H1 (cell line): ENCODE measurements at regions not wholly inside any gene's neighbourhood (a gene's known extent, or its start where the extent isn't known, plus 50 kb on each side); places are given as distances from the start of the nearest gene placed in this dataset.

ENCODE experiments used
- CTCF ChIA-PET: fragments of 300-600 bp; sonication (Branson Sonifier 250); formaldehyde crosslinking; loops from one replicate; lab custom pipeline; 2021; ENCODE audit not compliant: partially characterized antibody; lab: Charles Lee
- POLR2A ChIA-PET: fragments of 300-600 bp; sonication (Branson Sonifier 250); formaldehyde crosslinking; loops from one replicate; lab custom pipeline; 2021; ENCODE audit warnings: inconsistent platforms; ENCODE audit not compliant: partially characterized antibody; lab: Charles Lee
- DNase-seq, 2 experiments: peaks; one replicate each; pipeline versions ENCODE4 v3.0.0 to v3.0.0-alpha.2; 2010 to 2022; ENCODE audit warnings: low spot score in 2 of 2, low read depth in 1 of 2, mixed read lengths in 1 of 2
- FAIRE-seq: peaks from 2 replicates; lab custom pipeline; 2011; peaks lifted over from hg19 to GRCh38; lab: Jason Lieb, UNC
- H2AFZ ChIP-seq: 2 replicates; pipeline ENCODE4 v1.8.1; 2012; ENCODE audit warnings: low read length, inconsistent platforms
- H2AK5ac ChIP-seq: 2 replicates; pipeline ENCODE4 v1.6.1; 2013; ENCODE audit warnings: low read depth, low read length
- H2BK120ac ChIP-seq: replicated peaks from 2 replicates; pipeline ENCODE3; 2013; ENCODE audit warnings: low read depth, low read length, inconsistent platforms
- H2BK12ac ChIP-seq: 2 replicates; pipeline ENCODE4 v1.6.1; 2013; ENCODE audit warnings: low read depth, low read length
- H2BK15ac ChIP-seq: 2 replicates; pipeline ENCODE4 v1.6.1; 2013; ENCODE audit warnings: low read length
- H2BK20ac ChIP-seq: 2 replicates; pipeline ENCODE4 v1.6.1; 2013; ENCODE audit warnings: low read length
- H2BK5ac ChIP-seq: 2 replicates; pipeline ENCODE4 v1.6.1; 2013; ENCODE audit warnings: low read depth, low read length
- H3K14ac ChIP-seq: 2 replicates; pipeline ENCODE4 v1.6.1; 2013; ENCODE audit warnings: inconsistent platforms; ENCODE audit not compliant: insufficient read length
- H3K18ac ChIP-seq: 2 replicates; pipeline ENCODE4 v1.6.1; 2013; ENCODE audit warnings: low read length; ENCODE audit errors: extremely low read depth
- H3K23ac ChIP-seq: 2 replicates; pipeline ENCODE4 v1.6.1; 2013; ENCODE audit warnings: inconsistent platforms; ENCODE audit not compliant: insufficient read length
- H3K23me2 ChIP-seq: 2 replicates; pipeline ENCODE4 v1.6.1; 2013; ENCODE audit warnings: low read depth, low read length
- H3K27ac ChIP-seq: 2 replicates; pipeline ENCODE4 v1.6.1; 2011; ENCODE audit warnings: low read depth, low read length, inconsistent platforms
- H3K27me3 ChIP-seq, 4 experiments: replicated peaks in 1 of 4; 1 replicate in 1 of 4; 2 replicates in 3 of 4; pipeline versions ENCODE4 v1.6.1 to v1.8.1; 2011 to 2013; ENCODE audit warnings: low read length in 3 of 4, mild to moderate bottlenecking in 3 of 4, inconsistent platforms in 2 of 4, mixed read lengths in 2 of 4, moderate library complexity in 1 of 4; ENCODE audit not compliant: control insufficient read depth in 3 of 4, insufficient read depth in 3 of 4; ENCODE audit errors: extremely low read depth in 1 of 4
- H3K36me3 ChIP-seq, 4 experiments: 2 replicates each; pipeline versions ENCODE4 v1.6.1 to v1.8.1; 2011 to 2013; ENCODE audit warnings: mild to moderate bottlenecking in 4 of 4, low read length in 3 of 4, moderate library complexity in 2 of 4, control low read depth in 1 of 4, inconsistent platforms in 1 of 4; ENCODE audit not compliant: insufficient read depth in 4 of 4, control insufficient read depth in 2 of 4
- H3K4ac ChIP-seq: replicated peaks from 2 replicates; pipeline ENCODE3; 2013; ENCODE audit warnings: low read length, low read depth, mixed read lengths, inconsistent platforms; ENCODE audit not compliant: insufficient read length
- H3K4me1 ChIP-seq, 4 experiments: replicated peaks in 1 of 4; 1 replicate in 1 of 4; 2 replicates in 3 of 4; pipeline versions ENCODE4 v1.6.1 to v1.8.1; 2011 to 2013; ENCODE audit warnings: low read length in 3 of 4, inconsistent platforms in 2 of 4, mixed read lengths in 1 of 4; ENCODE audit not compliant: insufficient read depth in 4 of 4, control insufficient read depth in 3 of 4
- H3K4me2 ChIP-seq, 2 experiments: 2 replicates each; pipeline versions ENCODE4 v1.6.1 to v1.8.1; 2011 to 2013; ENCODE audit warnings: low read depth in 2 of 2, low read length in 2 of 2, control low read depth in 1 of 2, inconsistent platforms in 1 of 2, mild to moderate bottlenecking in 1 of 2; ENCODE audit not compliant: insufficient read depth in 1 of 2
- H3K4me3 ChIP-seq, 4 experiments: fragments of 200-600, 300-600 bp in 1 of 4; sonication (generic), shearing (Covaris generic), sonication (Bioruptor Twin) in 1 of 4; 2 replicates each; pipeline versions ENCODE4 v1.5.1 to v1.8.1; 2011 to 2016; ENCODE audit warnings: low read length in 4 of 4, low read depth in 3 of 4, control low read depth in 2 of 4, inconsistent platforms in 2 of 4, mild to moderate bottlenecking in 2 of 4, mixed read lengths in 1 of 4, moderate library complexity in 1 of 4; ENCODE audit not compliant: insufficient read depth in 2 of 4; ENCODE audit errors: extremely low read depth in 1 of 4
- H3K56ac ChIP-seq: replicated peaks from 2 replicates; pipeline ENCODE3; 2013; ENCODE audit warnings: low read depth, mild to moderate bottlenecking, mixed read lengths, low read length, inconsistent platforms; ENCODE audit not compliant: insufficient read length
- H3K79me1 ChIP-seq: 2 replicates; pipeline ENCODE4 v1.6.1; 2013; ENCODE audit warnings: low read depth, low read length, control low read depth
- H3K79me2 ChIP-seq, 2 experiments: 2 replicates each; pipeline versions ENCODE4 v1.6.1 to v1.8.1; 2012 to 2013; ENCODE audit warnings: low read length in 2 of 2, mild to moderate bottlenecking in 2 of 2, inconsistent platforms in 1 of 2; ENCODE audit not compliant: insufficient read depth in 2 of 2, control insufficient read depth in 1 of 2
- H3K9ac ChIP-seq, 4 experiments: replicated peaks in 1 of 4; 1 replicate in 1 of 4; 2 replicates in 3 of 4; pipeline versions ENCODE4 v1.6.1 to v1.8.1; 2011 to 2013; ENCODE audit warnings: low read depth in 3 of 4, low read length in 3 of 4, control low read depth in 2 of 4, mild to moderate bottlenecking in 2 of 4, moderate library complexity in 2 of 4, inconsistent platforms in 1 of 4; ENCODE audit errors: extremely low read depth in 1 of 4
- H3K9me3 ChIP-seq, 2 experiments: 2 replicates each; pipeline versions ENCODE4 v1.6.1 to v1.8.1; 2012 to 2013; ENCODE audit warnings: mild to moderate bottlenecking in 2 of 2, moderate library complexity in 2 of 2, control low read depth in 1 of 2, inconsistent platforms in 1 of 2, low read depth in 1 of 2, low read length in 1 of 2, mixed read lengths in 1 of 2; ENCODE audit not compliant: insufficient read depth in 2 of 2
- H4K20me1 ChIP-seq, 2 experiments: replicated peaks in 1 of 2; 2 replicates each; pipeline versions ENCODE3 to v1.8.1; 2011 to 2013; ENCODE audit warnings: inconsistent platforms in 2 of 2, low read length in 2 of 2, mild to moderate bottlenecking in 1 of 2; ENCODE audit not compliant: insufficient read depth in 2 of 2, control insufficient read depth in 1 of 2
- H4K5ac ChIP-seq: 2 replicates; pipeline ENCODE4 v1.6.1; 2013; ENCODE audit warnings: low read length, low read depth, mixed read lengths, inconsistent platforms; ENCODE audit not compliant: insufficient read length
- H4K8ac ChIP-seq: 2 replicates; pipeline ENCODE4 v1.8.0; 2013; ENCODE audit warnings: mild to moderate bottlenecking, moderate library complexity, low read length, inconsistent platforms; ENCODE audit not compliant: insufficient read depth; ENCODE audit errors: extremely low read depth
- H4K91ac ChIP-seq: replicated peaks from 2 replicates; pipeline ENCODE3; 2013; ENCODE audit warnings: low read length, mixed read lengths, inconsistent platforms; ENCODE audit not compliant: insufficient read length
- BACH1 ChIP-seq: IDR thresholded peaks from 2 replicates; pipeline ENCODE4 v1.6.1; 2012; ENCODE audit warnings: low read length, improper control_type of control experiment
- EP300 ChIP-seq, 2 experiments: IDR thresholded peaks; 1 replicate in 1 of 2; 2 replicates in 1 of 2; pipeline ENCODE4 v1.6.1; 2011 to 2012; ENCODE audit warnings: low read depth in 2 of 2, low read length in 2 of 2, mild to moderate bottlenecking in 2 of 2, borderline replicate concordance in 1 of 2, inconsistent platforms in 1 of 2, moderate library complexity in 1 of 2
- GTF2F1 ChIP-seq: IDR thresholded peaks from 2 replicates; pipeline ENCODE4 v1.6.1; 2012; ENCODE audit warnings: low read depth, low read length, improper control_type of control experiment, borderline replicate concordance
- MAX ChIP-seq: IDR thresholded peaks from 2 replicates; pipeline ENCODE4 v1.6.1; 2012; ENCODE audit warnings: inconsistent platforms
- RBBP5 ChIP-seq: IDR thresholded peaks from 2 replicates; pipeline ENCODE4 v1.7.1; 2012; ENCODE audit warnings: low read depth, mild to moderate bottlenecking, inconsistent platforms, low read length, moderate library complexity, borderline replicate concordance
- SRF ChIP-seq: IDR thresholded peaks from 2 replicates; pipeline ENCODE4 v1.6.1; 2011; ENCODE audit warnings: mild to moderate bottlenecking, low read depth, low read length, moderate library complexity
- TBP ChIP-seq: IDR thresholded peaks from 2 replicates; pipeline ENCODE4 v1.6.1; 2011; ENCODE audit warnings: low read depth, low read length, improper control_type of control experiment
- WGBS, 2 experiments: shearing (Covaris generic) in 1 of 2; methylation state at CpG; one replicate each; pipeline versions ENCODE4 v1.1.6 to v1.1.7; 2013 to 2015; ENCODE audit warnings: low lambda C conversion rate in 2 of 2, mixed read lengths in 2 of 2, inconsistent platforms in 1 of 2, low coverage in 1 of 2, missing lambda C conversion rate in 1 of 2; ENCODE audit not compliant: insufficient replicate concordance in 2 of 2, insufficient coverage in 1 of 2, insufficient read length in 1 of 2; ENCODE audit errors: extremely low coverage in 1 of 2, missing lambda C conversion rate in 1 of 2; 5-methylcytosine and 5-hydroxymethylcytosine counted together

DNA sequence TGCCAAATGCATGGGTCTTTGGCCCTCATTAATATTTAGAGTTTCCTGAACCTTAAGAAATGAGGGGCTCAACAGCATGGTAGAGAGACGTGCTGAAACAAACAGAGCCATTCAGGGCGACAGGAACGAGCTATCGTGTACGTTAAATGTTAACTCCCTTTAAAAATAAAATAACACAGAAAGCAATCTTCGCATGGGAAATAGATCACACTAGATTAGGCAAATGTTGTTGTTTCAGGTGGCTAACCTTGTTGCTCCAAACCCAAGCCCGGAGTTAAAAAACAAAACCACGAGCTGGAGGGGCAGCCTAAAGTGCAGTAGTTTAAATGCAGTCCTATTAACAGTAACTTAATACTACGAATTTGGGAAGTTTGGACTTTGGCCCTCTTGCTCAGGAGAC lies 177.4 kb upstream of the TRIB2 start:
- CTCF ChIA-PET, result interaction anchor here (0.6 kb wide), 1 partner anchor 8 kb away, joined by 3 read pairs; no protein-coding TSS in a partner anchor
- no peak overlapping the region for H4K8ac ChIP-seq
- TF ChIP-seq RBBP5 (no peak), GTF2F1 (no peak), MAX (no peak), BACH1 (no peak), TBP (no peak), SRF (no peak), EP300 (IDR thresholded peaks at IDR 0.05; ENCODE audit: borderline replicate concordance in 1 of 2, low read depth in 2 of 2, low read length in 2 of 2) (no peak)

More for the DNA sequence above, 177.4 kb upstream of the TRIB2 start:
- no peak overlapping the region for H3K27ac ChIP-seq
- no peak overlapping the region for H3K4me3 ChIP-seq
- no peak overlapping the region for H3K9ac ChIP-seq
- no peaks in the 10 kb centered on the region; the same call in 1 of the 2 replicates for H3K23me2 ChIP-seq
- no peak overlapping the region for H2BK5ac ChIP-seq
- H4K91ac ChIP-seq, result no peak overlapping the region
- H2BK120ac ChIP-seq, result no peak overlapping the region
- H3K4me2 ChIP-seq, result no peak overlapping the region
- DNase-seq, result no peak
- H3K14ac ChIP-seq, result no peak overlapping the region
- H3K9me3 ChIP-seq, result no peaks in the 10 kb centered on the region; a peak in 1 of 4 replicates
- no peak overlapping the region for H3K56ac ChIP-seq
- H3K79me1 ChIP-seq, result no peaks in the 10 kb centered on the region
- H2BK15ac ChIP-seq, result no peak overlapping the region
- no peaks in the 10 kb centered on the region for H3K79me2 ChIP-seq
- H3K36me3 ChIP-seq, result no peaks in the 10 kb centered on the region
- H2AK5ac ChIP-seq, result no peak overlapping the region
- H3K23ac ChIP-seq, result no peak overlapping the region
- H3K27me3 ChIP-seq, result no peaks in the 10 kb centered on the region
- no peak overlapping the region for H2AFZ ChIP-seq
- H4K20me1 ChIP-seq, result no peaks in the 10 kb centered on the region
- no peak overlapping the region for H3K18ac ChIP-seq
- no peak overlapping the region for H2BK12ac ChIP-seq
- no peak overlapping the region for H4K5ac ChIP-seq
- 90% methylated on average over 9 of the region's 9 CpGs; no CpG with 5 or more reads in 1 of the 2 experiments for WGBS, 2 experiments
- no peak for FAIRE-seq
- no peaks in the 10 kb centered on the region for H3K4me1 ChIP-seq
- POLR2A ChIA-PET, result no interaction called here
- no peak overlapping the region for H3K4ac ChIP-seq
- no peak overlapping the region for H2BK20ac ChIP-seq
